ENCODE measurements at regions not wholly inside any gene's neighbourhood (a gene's known extent, or its start where the extent isn't known, plus 50 kb on each side); places are given as distances from the start of the nearest gene placed in this dataset.

- peaks cover 17% of the 10 kb centered on the region for H3K27me3 Mint-ChIP-seq
- no peaks in the 10 kb centered on the region for H3K36me3 Mint-ChIP-seq
- no peak overlapping the region for H3K27ac Mint-ChIP-seq
- H3K4me1 Mint-ChIP-seq: no peaks in the 10 kb centered on the region
- no peaks in the 10 kb centered on the region for H3K9me3 Mint-ChIP-seq (ENCODE audit: low read depth)
- no peak for ATAC-seq
- DNase-seq: no peak
- H3K4me3 Mint-ChIP-seq: no peak overlapping the region
- CTCF ChIA-PET: no interaction called here
Measured at GRCh38 chr2:45216118-45216517, 206.9 kb upstream of the SIX2 start.

DNA sequence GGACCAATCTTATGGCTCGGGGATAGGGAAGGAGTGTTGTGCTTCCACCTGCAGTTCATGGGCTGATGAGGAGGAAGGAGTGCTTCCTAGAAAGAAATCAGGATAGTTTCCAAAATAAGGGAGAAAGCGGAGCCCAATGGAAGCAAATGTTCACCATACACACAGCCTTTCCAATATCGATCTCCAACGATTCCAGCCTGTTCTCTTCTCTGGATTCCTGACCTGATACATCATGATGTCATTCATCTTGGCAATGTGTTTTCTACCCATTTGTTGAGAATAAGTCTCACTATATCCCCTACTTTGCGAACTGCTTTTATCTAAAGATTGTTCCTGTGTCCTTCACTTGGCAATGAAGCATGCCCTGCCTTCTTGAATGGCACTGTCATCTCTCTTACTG is 205.3 kb upstream of the SIX2 start:
- Mint-ChIP-seq H3K4me1 (no peaks in the 10 kb centered on the region), H3K27me3 (peaks cover 19% of the 10 kb centered on the region), H3K36me3 (no peaks in the 10 kb centered on the region), H3K27ac (no peak overlapping the region), H3K9me3 (ENCODE audit: low read depth) (no peaks in the 10 kb centered on the region), H3K4me3 (no peak overlapping the region)
- CTCF ChIA-PET: no interaction called here
- ATAC-seq: no peak
- DNase-seq: no peak

DNA sequence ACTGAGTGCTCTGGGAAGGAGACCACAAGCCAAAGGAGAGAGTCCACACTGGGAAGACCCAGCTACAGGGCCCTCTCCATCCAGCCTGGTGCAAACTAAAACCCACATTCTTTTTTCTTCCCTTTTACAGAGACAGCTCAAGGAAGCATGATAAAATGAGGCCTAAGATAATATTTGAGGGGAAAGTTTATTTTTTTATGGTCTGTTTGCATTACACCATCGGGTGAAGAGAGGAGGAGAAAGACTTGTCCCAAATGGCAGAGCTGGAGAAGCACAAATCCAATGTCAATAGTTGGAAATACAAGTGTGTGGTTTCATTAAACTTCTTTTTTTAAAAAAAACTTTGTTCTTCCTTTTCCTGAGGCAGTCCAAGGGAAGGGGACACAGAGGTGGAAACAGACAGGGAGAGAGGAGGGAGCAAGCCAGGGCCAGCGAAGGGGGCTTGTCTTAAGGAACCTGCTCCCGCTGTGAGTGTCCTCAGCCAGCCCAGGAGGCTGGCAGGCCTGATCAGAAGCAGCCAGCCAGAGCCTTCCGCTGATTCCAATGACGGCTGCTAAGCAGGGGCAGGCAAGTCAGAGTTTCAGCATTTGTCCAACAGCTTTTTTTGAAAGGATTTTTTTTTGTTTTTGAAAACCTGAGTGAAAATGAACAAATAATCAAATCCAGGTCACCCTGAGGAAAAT is 203.8 kb upstream of the SIX2 start:
- Mint-ChIP-seq H3K27me3 (peaks cover 24% of the 10 kb centered on the region), H3K4me1 (no peaks in the 10 kb centered on the region), H3K4me3 (no peak overlapping the region), H3K36me3 (no peaks in the 10 kb centered on the region), H3K9me3 (ENCODE audit: low read depth) (no peaks in the 10 kb centered on the region), H3K27ac (no peak overlapping the region)
- no peak for ATAC-seq
- no peak for DNase-seq
- CTCF ChIA-PET: no interaction called here

DNA sequence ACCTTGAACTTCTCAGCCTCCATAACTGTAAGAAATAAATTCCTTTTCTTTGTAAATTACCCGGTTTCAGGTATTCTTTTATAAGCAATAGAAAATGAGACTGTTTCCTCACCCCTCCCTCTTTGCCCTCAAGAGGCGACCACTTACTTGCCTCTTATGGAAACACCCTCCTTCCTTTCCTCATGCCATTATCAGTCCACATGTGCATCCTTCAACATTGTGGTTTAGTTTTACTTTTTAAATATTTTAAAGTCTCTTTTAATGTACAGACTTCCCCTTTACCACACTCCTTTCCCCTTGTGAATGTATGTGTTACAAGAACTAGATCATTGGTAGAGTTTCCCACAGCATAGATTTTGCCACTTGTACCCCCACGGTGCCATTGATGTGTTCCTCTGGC is 202.4 kb upstream of the SIX2 start:
- H3K4me3 Mint-ChIP-seq: no peak overlapping the region
- CTCF ChIA-PET: no interaction called here
- no peaks in the 10 kb centered on the region for H3K4me1 Mint-ChIP-seq
- no peak for DNase-seq
- peaks cover 24% of the 10 kb centered on the region for H3K27me3 Mint-ChIP-seq
- no peak for ATAC-seq
- no peaks in the 10 kb centered on the region for H3K9me3 Mint-ChIP-seq (ENCODE audit: low read depth)
- no peak overlapping the region for H3K27ac Mint-ChIP-seq
- H3K36me3 Mint-ChIP-seq: no peaks in the 10 kb centered on the region

- Mint-ChIP-seq H3K9me3 (ENCODE audit: low read depth) (no peaks in the 10 kb centered on the region), H3K27ac (no peak overlapping the region), H3K4me3 (no peak overlapping the region), H3K36me3 (no peaks in the 10 kb centered on the region), H3K27me3 (peaks cover 17% of the 10 kb centered on the region), H3K4me1 (no peaks in the 10 kb centered on the region)
- ATAC-seq (no peak), DNase-seq (no peak)
- CTCF ChIA-PET: no interaction called here
Measured at GRCh38 chr2:45210462-45211195, 201.4 kb upstream of the SIX2 start.

- Mint-ChIP-seq H3K27ac (no peak overlapping the region), H3K27me3 (peaks cover 17% of the 10 kb centered on the region), H3K4me1 (no peaks in the 10 kb centered on the region), H3K36me3 (no peaks in the 10 kb centered on the region), H3K9me3 (ENCODE audit: low read depth) (no peaks in the 10 kb centered on the region), H3K4me3 (no peak overlapping the region)
- DNase-seq (no peak), ATAC-seq (no peak)
- CTCF ChIA-PET: no interaction called here
Measured at GRCh38 chr2:45209875-45210274, 200.6 kb upstream of the SIX2 start.

GRCh38 chr2:45209302-45209701 is 200.1 kb upstream of the SIX2 start:
- H3K4me1 Mint-ChIP-seq: no peaks in the 10 kb centered on the region
- H3K4me3 Mint-ChIP-seq: no peak overlapping the region
- H3K27ac Mint-ChIP-seq: no peak overlapping the region
- DNase-seq: no peak
- H3K36me3 Mint-ChIP-seq: no peaks in the 10 kb centered on the region
- ATAC-seq: no peak
- CTCF ChIA-PET: no interaction called here
- peaks cover 22% of the 10 kb centered on the region for H3K27me3 Mint-ChIP-seq
- H3K9me3 Mint-ChIP-seq (ENCODE audit: low read depth): no peaks in the 10 kb centered on the region

- no peaks in the 10 kb centered on the region for H3K4me1 Mint-ChIP-seq
- DNase-seq (no peak), ATAC-seq (no peak)
- no peaks in the 10 kb centered on the region for H3K36me3 Mint-ChIP-seq
- H3K4me3 Mint-ChIP-seq: no peak overlapping the region
- H3K9me3 Mint-ChIP-seq (ENCODE audit: low read depth): no peaks in the 10 kb centered on the region
- no peak overlapping the region for H3K27ac Mint-ChIP-seq
- CTCF ChIA-PET: no interaction called here
- peaks cover 41% of the 10 kb centered on the region for H3K27me3 Mint-ChIP-seq
Measured at GRCh38 chr2:45207101-45207500, 197.8 kb upstream of the SIX2 start.

DNA sequence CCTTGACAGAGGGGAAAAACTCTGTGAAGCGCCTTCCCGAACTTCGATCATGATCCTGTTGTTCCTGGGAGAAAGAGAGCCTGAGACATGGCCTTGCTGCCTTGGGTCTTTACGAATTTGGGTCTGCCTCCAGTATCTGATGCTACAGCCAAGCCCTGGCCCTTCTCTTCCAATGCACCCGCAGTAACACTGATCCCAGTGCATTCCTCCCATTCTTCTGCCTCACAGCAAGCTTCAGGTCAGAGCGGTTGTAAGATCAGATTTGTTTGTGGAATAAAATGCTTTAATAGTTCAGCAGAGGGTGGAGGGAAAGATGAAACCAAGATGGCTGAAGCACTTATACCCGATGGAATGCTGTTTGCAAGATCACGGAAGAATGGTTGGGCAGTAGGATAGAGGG is 196.7 kb upstream of the SIX2 start:
- H3K36me3 Mint-ChIP-seq: no peaks in the 10 kb centered on the region
- no peaks in the 10 kb centered on the region for H3K9me3 Mint-ChIP-seq (ENCODE audit: low read depth)
- no peaks in the 10 kb centered on the region for H3K4me1 Mint-ChIP-seq
- ATAC-seq: no peak
- no peak for DNase-seq
- H3K27me3 Mint-ChIP-seq: peaks cover 45% of the 10 kb centered on the region
- H3K4me3 Mint-ChIP-seq: no peak overlapping the region
- CTCF ChIA-PET: no interaction called here
- no peak overlapping the region for H3K27ac Mint-ChIP-seq

GRCh38 chr2:45205480-45205879 is 196.2 kb upstream of the SIX2 start:
- CTCF ChIA-PET: no interaction called here
- peaks cover 44% of the 10 kb centered on the region for H3K27me3 Mint-ChIP-seq
- no peak overlapping the region for H3K27ac Mint-ChIP-seq
- ATAC-seq (no peak), DNase-seq (no peak)
- H3K4me3 Mint-ChIP-seq: no peak overlapping the region
- no peaks in the 10 kb centered on the region for H3K36me3 Mint-ChIP-seq
- no peaks in the 10 kb centered on the region for H3K9me3 Mint-ChIP-seq (ENCODE audit: low read depth)
- no peaks in the 10 kb centered on the region for H3K4me1 Mint-ChIP-seq

- ATAC-seq (no peak), DNase-seq (no peak)
- peaks cover 37% of the 10 kb centered on the region for H3K27me3 Mint-ChIP-seq
- H3K4me3 Mint-ChIP-seq: no peak overlapping the region
- H3K27ac Mint-ChIP-seq: no peak overlapping the region
- no peaks in the 10 kb centered on the region for H3K36me3 Mint-ChIP-seq
- no peaks in the 10 kb centered on the region for H3K9me3 Mint-ChIP-seq (ENCODE audit: low read depth)
- H3K4me1 Mint-ChIP-seq: no peaks in the 10 kb centered on the region
- CTCF ChIA-PET: no interaction called here
Measured at GRCh38 chr2:45203400-45203799, 194.1 kb upstream of the SIX2 start.

- H3K9me3 Mint-ChIP-seq (ENCODE audit: low read depth): no peaks in the 10 kb centered on the region
- no peaks in the 10 kb centered on the region for H3K36me3 Mint-ChIP-seq
- H3K27ac Mint-ChIP-seq: no peak overlapping the region
- CTCF ChIA-PET: no interaction called here
- no peak overlapping the region for H3K4me3 Mint-ChIP-seq
- no peak for DNase-seq
- H3K4me1 Mint-ChIP-seq: no peaks in the 10 kb centered on the region
- no peak for ATAC-seq
- H3K27me3 Mint-ChIP-seq: peaks cover 51% of the 10 kb centered on the region
Measured at GRCh38 chr2:45199973-45200372, 190.7 kb upstream of the SIX2 start.

DNA sequence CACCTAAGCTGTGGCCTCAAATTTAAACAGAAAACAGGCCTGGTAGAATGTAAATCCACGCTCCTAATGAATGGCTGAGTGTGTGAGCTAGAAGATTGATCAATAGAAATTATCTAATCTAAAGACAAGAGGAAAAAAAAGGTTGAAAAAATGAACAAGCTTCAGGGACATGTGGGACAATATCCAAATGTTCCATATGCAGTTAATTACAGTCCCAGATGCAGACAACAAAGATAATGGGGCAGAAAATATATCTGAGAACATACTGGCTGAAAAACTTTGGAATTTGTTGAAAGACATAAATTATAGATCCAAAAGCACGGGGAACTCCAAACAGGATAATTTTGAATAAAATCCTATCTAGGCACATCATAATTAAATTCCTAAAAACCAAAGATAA is 186.7 kb upstream of the SIX2 start:
- ATAC-seq: no peak
- no peak overlapping the region for H3K4me3 Mint-ChIP-seq
- CTCF ChIA-PET: no interaction called here
- H3K4me1 Mint-ChIP-seq: no peaks in the 10 kb centered on the region
- no peak for DNase-seq
- no peak overlapping the region for H3K27ac Mint-ChIP-seq
- no peaks in the 10 kb centered on the region for H3K9me3 Mint-ChIP-seq (ENCODE audit: low read depth)
- H3K27me3 Mint-ChIP-seq: peaks cover 39% of the 10 kb centered on the region
- no peaks in the 10 kb centered on the region for H3K36me3 Mint-ChIP-seq

- H3K27ac Mint-ChIP-seq: no peak overlapping the region
- H3K4me1 Mint-ChIP-seq: no peaks in the 10 kb centered on the region
- H3K4me3 Mint-ChIP-seq: no peak overlapping the region
- H3K36me3 Mint-ChIP-seq: no peaks in the 10 kb centered on the region
- peaks cover 39% of the 10 kb centered on the region for H3K27me3 Mint-ChIP-seq
- no peaks in the 10 kb centered on the region for H3K9me3 Mint-ChIP-seq (ENCODE audit: low read depth)
- CTCF ChIA-PET: no interaction called here
- no peak for ATAC-seq
- DNase-seq: no peak
Measured at GRCh38 chr2:45194596-45194995, 185.3 kb upstream of the SIX2 start.

Data from activated CD8-positive, alpha-beta memory T cell treated with anti-CD3 and anti-CD28 coated beads, Interleukin-2, amount 10 ng/mL, durations not matched to agents 7 days and 5 days (primary cell).